ENCODE measurements at regions not wholly inside any gene's neighbourhood (a gene's known extent, or its start where the extent isn't known, plus 50 kb on each side); places are given as distances from the start of the nearest gene placed in this dataset.

DNA sequence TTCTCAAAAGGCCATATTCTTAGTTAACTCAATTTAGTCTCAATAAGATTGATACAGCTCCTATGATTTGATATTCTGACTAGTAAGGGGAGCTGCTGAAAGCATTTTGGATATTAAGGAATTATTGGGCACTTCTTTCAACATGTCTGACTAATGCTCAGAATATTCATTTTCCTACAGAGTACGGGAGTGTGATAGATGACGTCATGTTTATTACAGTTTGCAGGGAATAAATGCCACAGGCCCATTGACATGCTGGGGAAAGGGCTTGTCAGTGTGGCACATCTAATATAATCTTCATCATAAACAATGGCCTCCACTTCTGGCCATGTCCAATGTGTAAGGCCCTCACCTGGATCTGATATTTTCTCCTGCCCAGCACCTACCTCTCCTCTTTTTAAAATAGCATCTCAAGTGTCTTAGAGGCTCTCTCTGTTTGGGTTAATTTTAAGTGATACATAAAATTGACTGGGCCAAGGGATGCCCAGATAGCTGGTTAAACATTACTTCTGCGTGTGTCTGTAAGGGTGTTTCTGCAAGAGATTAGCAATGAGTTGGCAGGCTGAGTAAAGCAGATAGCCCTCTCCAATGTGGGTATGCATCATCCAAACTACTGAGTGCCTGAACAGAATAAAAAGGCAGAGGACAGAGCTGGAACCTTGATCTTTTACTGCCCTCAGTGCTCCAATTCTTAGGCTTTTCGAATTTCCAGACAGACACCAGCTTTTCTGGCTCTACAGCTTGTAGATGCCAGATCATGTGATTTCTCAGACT lies 99.3 kb downstream of the SLC24A2 start:
- TF ChIP-seq, protein P1, sequence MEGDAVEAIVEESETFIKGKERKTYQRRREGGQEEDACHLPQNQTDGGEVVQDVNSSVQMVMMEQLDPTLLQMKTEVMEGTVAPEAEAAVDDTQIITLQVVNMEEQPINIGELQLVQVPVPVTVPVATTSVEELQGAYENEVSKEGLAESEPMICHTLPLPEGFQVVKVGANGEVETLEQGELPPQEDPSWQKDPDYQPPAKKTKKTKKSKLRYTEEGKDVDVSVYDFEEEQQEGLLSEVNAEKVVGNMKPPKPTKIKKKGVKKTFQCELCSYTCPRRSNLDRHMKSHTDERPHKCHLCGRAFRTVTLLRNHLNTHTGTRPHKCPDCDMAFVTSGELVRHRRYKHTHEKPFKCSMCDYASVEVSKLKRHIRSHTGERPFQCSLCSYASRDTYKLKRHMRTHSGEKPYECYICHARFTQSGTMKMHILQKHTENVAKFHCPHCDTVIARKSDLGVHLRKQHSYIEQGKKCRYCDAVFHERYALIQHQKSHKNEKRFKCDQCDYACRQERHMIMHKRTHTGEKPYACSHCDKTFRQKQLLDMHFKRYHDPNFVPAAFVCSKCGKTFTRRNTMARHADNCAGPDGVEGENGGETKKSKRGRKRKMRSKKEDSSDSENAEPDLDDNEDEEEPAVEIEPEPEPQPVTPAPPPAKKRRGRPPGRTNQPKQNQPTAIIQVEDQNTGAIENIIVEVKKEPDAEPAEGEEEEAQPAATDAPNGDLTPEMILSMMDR (conservative IDR thresholded peaks at IDR 0.05; ENCODE audit: low read depth, low read length) = no peak
- Histone ChIP-seq H3K4me3 (IDR thresholded peaks at IDR 0.05; ENCODE audit: insufficient read depth, low read depth, low read length) (no peak overlapping the region), H4K20me1 (ENCODE audit: insufficient read depth) (no peaks in the 10 kb centered on the region), H3K4me2 (no peak overlapping the region), H2AFZ (ENCODE audit: low read depth) (no peak overlapping the region), H3K4me1 (ENCODE audit: low read depth, poor library complexity, severe bottlenecking) (no peaks in the 10 kb centered on the region), H3K79me2 (ENCODE audit: insufficient read depth, low read depth) (no peaks in the 10 kb centered on the region), H3K9ac (no peak overlapping the region), H3K27ac (no peak overlapping the region), H3K27me3 (ENCODE audit: insufficient read depth, low read depth) (no peaks in the 10 kb centered on the region), H3K36me3 (ENCODE audit: insufficient read depth) (no peaks in the 10 kb centered on the region)

DNA sequence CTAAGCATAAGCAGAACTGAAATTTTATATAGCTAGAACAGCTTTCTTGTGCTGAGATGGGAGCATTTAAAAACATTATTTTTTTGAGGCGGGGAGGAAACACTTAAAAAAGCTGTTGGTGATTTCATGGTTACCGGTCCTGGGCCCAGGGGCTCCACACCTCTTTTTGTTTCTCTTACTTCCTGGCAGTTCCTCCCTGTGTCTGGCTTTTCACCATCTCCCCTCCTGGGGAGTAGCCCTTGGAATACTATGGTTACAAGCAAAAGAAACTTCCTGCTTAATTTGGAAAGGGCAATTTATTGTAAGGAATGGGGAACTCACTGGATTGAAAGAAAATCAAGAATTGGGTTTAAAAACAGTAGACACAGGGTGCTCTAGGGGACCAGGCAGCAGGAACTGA lies 105.1 kb downstream of the SLC24A2 start:
- no peak overlapping the region for H3K4me2 ChIP-seq
- no peak overlapping the region for H3K27ac ChIP-seq
- no peaks in the 10 kb centered on the region for H4K20me1 ChIP-seq (ENCODE audit: insufficient read depth)
- H3K79me2 ChIP-seq (ENCODE audit: insufficient read depth, low read depth) = no peaks in the 10 kb centered on the region
- H3K9ac ChIP-seq = no peak overlapping the region
- H3K36me3 ChIP-seq (ENCODE audit: insufficient read depth) = no peaks in the 10 kb centered on the region
- TF ChIP-seq, protein P1 (conservative IDR thresholded peaks at IDR 0.05; ENCODE audit: low read depth, low read length) = no peak
- no peak overlapping the region for H3K4me3 ChIP-seq (IDR thresholded peaks at IDR 0.05; ENCODE audit: insufficient read depth, low read depth, low read length)
- no peaks in the 10 kb centered on the region for H3K27me3 ChIP-seq (ENCODE audit: insufficient read depth, low read depth)
- H2AFZ ChIP-seq (ENCODE audit: low read depth) = no peak overlapping the region
- no peaks in the 10 kb centered on the region for H3K4me1 ChIP-seq (ENCODE audit: low read depth, poor library complexity, severe bottlenecking)

DNA sequence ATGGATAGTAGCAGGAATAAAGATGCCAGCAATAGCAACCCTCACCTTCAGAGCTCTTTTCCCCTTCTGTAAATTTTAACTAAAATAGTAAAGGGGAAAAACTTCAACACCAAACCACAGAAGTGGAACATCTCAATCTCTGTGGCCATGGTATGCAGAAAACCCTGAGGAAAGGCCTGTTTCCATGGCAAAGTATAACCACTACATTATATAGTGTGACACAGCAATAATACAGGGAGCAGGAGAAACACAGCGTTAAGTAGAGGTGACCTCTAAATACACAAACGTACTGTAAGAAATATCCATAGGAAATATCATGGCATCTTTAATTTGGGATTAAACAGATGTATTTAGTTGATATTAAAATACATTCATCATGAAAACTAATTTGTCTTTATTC lies 106.4 kb downstream of the SLC24A2 start:
- Histone ChIP-seq H3K4me3 (IDR thresholded peaks at IDR 0.05; ENCODE audit: insufficient read depth, low read depth, low read length) (no peak overlapping the region), H4K20me1 (ENCODE audit: insufficient read depth) (no peaks in the 10 kb centered on the region), H3K9ac (no peak overlapping the region), H3K4me1 (ENCODE audit: low read depth, poor library complexity, severe bottlenecking) (no peaks in the 10 kb centered on the region), H3K4me2 (no peak overlapping the region), H2AFZ (ENCODE audit: low read depth) (no peak overlapping the region), H3K79me2 (ENCODE audit: insufficient read depth, low read depth) (no peaks in the 10 kb centered on the region), H3K36me3 (ENCODE audit: insufficient read depth) (no peaks in the 10 kb centered on the region), H3K27ac (no peak overlapping the region), H3K27me3 (ENCODE audit: insufficient read depth, low read depth) (no peaks in the 10 kb centered on the region)
- TF ChIP-seq, protein P1 (conservative IDR thresholded peaks at IDR 0.05; ENCODE audit: low read depth, low read length) = no peak

DNA sequence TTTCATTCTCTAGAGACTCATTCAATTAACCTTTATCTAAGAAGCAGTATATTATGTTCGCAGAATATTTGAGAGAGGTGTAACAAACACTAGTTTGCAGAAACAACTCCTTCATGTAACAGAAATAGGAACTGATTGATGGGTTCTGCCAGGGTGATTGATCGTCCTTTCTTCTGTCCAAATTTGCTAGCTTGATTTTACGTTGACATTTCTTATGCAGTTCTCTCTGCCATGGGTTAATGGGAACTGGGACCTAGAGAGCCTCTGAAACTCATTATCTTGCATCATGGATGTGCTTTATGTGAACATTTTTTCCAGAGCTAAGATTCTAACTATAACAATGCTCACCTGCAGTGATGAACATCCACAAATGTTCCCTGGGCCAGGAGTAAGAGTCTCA lies 107.0 kb downstream of the SLC24A2 start:
- Histone ChIP-seq H3K36me3 (ENCODE audit: insufficient read depth) (no peaks in the 10 kb centered on the region), H4K20me1 (ENCODE audit: insufficient read depth) (no peaks in the 10 kb centered on the region), H3K27ac (no peak overlapping the region), H3K4me1 (ENCODE audit: low read depth, poor library complexity, severe bottlenecking) (no peaks in the 10 kb centered on the region), H2AFZ (ENCODE audit: low read depth) (no peak overlapping the region), H3K4me2 (no peak overlapping the region), H3K9ac (no peak overlapping the region), H3K4me3 (IDR thresholded peaks at IDR 0.05; ENCODE audit: insufficient read depth, low read depth, low read length) (no peak overlapping the region), H3K79me2 (ENCODE audit: insufficient read depth, low read depth) (no peaks in the 10 kb centered on the region), H3K27me3 (ENCODE audit: insufficient read depth, low read depth) (no peaks in the 10 kb centered on the region)
- TF ChIP-seq, protein P1 (conservative IDR thresholded peaks at IDR 0.05; ENCODE audit: low read depth, low read length) = no peak
